NT2/D1 (cell line): ENCODE measurements at regions not wholly inside any gene's neighbourhood (a gene's known extent, or its start where the extent isn't known, plus 50 kb on each side); places are given as distances from the start of the nearest gene placed in this dataset.

Source experiments
- DNase-seq: peaks from one replicate; pipeline ENCODE4 v3.0.0-alpha.2; 2011; ENCODE audit warnings: low read depth, low spot score
- H3K27me3 ChIP-seq: 2 replicates; pipeline ENCODE4 v1.6.0; 2011; ENCODE audit warnings: mild to moderate bottlenecking; ENCODE audit not compliant: insufficient read length, insufficient read depth
- H3K36me3 ChIP-seq: 2 replicates; pipeline ENCODE4 v1.6.1; 2011; ENCODE audit warnings: mild to moderate bottlenecking, low read length, mixed read lengths; ENCODE audit not compliant: insufficient read depth, insufficient read length
- H3K4me1 ChIP-seq: 2 replicates; pipeline ENCODE4 v1.5.1; 2011; ENCODE audit not compliant: insufficient read depth, insufficient read length
- H3K4me3 ChIP-seq: 2 replicates; pipeline ENCODE4 v1.5.1; 2011; ENCODE audit warnings: low read depth; ENCODE audit not compliant: insufficient read length
- H3K9ac ChIP-seq: 2 replicates; pipeline ENCODE4 v1.6.0; 2011; ENCODE audit warnings: low read depth; ENCODE audit not compliant: insufficient read length
- H3K9me3 ChIP-seq: 2 replicates; pipeline ENCODE4 v1.5.1; 2011; ENCODE audit warnings: mild to moderate bottlenecking, low read length; ENCODE audit not compliant: insufficient read depth
- SUZ12 ChIP-seq: IDR thresholded peaks from 2 replicates; pipeline ENCODE4 v1.6.1; 2011; ENCODE audit not compliant: insufficient read length, insufficient read depth; ENCODE audit errors: extremely low read depth
- YY1 ChIP-seq: IDR thresholded peaks from 2 replicates; pipeline ENCODE4 v1.6.1; 2011; ENCODE audit not compliant: insufficient read length, insufficient read depth
- ZNF274 ChIP-seq: IDR thresholded peaks from 2 replicates; pipeline ENCODE4 v1.6.1; 2011; ENCODE audit warnings: mild to moderate bottlenecking, low read depth, low read length

- no peaks in the 10 kb centered on the region for H3K27me3 ChIP-seq
- no peaks in the 10 kb centered on the region for H3K36me3 ChIP-seq
- DNase-seq, result no peak
- H3K4me3 ChIP-seq, result no peak overlapping the region
- no peak overlapping the region for H3K9ac ChIP-seq
- TF ChIP-seq SUZ12 (no peak), YY1 (no peak), ZNF274 (no peak)
- no peaks in the 10 kb centered on the region for H3K4me1 ChIP-seq
- H3K9me3 ChIP-seq, result peaks cover 17% of the 10 kb centered on the region
Measured at GRCh38 chr12:61384511-61384910, 875.7 kb upstream of the USP15 start.

- Histone ChIP-seq H3K36me3 (no peaks in the 10 kb centered on the region), H3K9me3 (peaks cover 20% of the 10 kb centered on the region), H3K27me3 (no peaks in the 10 kb centered on the region), H3K9ac (no peak overlapping the region), H3K4me3 (no peak overlapping the region), H3K4me1 (no peaks in the 10 kb centered on the region)
- TF ChIP-seq ZNF274, result no peak
- no peak for TF ChIP-seq YY1
- no peak for TF ChIP-seq SUZ12
- DNase-seq, result no peak
Measured at GRCh38 chr12:61385771-61386170, 874.4 kb upstream of the USP15 start.

- Histone ChIP-seq H3K36me3 (no peaks in the 10 kb centered on the region), H3K4me1 (no peaks in the 10 kb centered on the region), H3K9me3 (no peaks in the 10 kb centered on the region), H3K4me3 (no peak overlapping the region), H3K9ac (no peak overlapping the region), H3K27me3 (no peaks in the 10 kb centered on the region)
- TF ChIP-seq YY1 (no peak), ZNF274 (no peak), SUZ12 (no peak)
- no peak for DNase-seq
Measured at GRCh38 chr12:61397668-61398067, 862.5 kb upstream of the USP15 start.

GRCh38 chr12:61412201-61412600 lies 848.0 kb upstream of the USP15 start:
- DNase-seq, result no peak
- no peaks in the 10 kb centered on the region for H3K27me3 ChIP-seq
- no peaks in the 10 kb centered on the region for H3K9me3 ChIP-seq
- no peak for TF ChIP-seq YY1
- TF ChIP-seq ZNF274, result no peak
- no peak for TF ChIP-seq SUZ12
- H3K4me1 ChIP-seq, result no peaks in the 10 kb centered on the region
- no peak overlapping the region for H3K9ac ChIP-seq
- no peak overlapping the region for H3K4me3 ChIP-seq
- H3K36me3 ChIP-seq, result no peaks in the 10 kb centered on the region

- Histone ChIP-seq H3K4me3 (no peak overlapping the region), H3K27me3 (no peaks in the 10 kb centered on the region), H3K9ac (no peak overlapping the region), H3K4me1 (no peaks in the 10 kb centered on the region), H3K36me3 (no peaks in the 10 kb centered on the region), H3K9me3 (no peaks in the 10 kb centered on the region)
- no peak for DNase-seq
- TF ChIP-seq YY1 (no peak), SUZ12 (no peak), ZNF274 (no peak)
Measured at GRCh38 chr12:61414470-61414869, 845.7 kb upstream of the USP15 start.

- no peaks in the 10 kb centered on the region for H3K4me1 ChIP-seq
- H3K36me3 ChIP-seq, result no peaks in the 10 kb centered on the region
- no peaks in the 10 kb centered on the region for H3K27me3 ChIP-seq
- H3K4me3 ChIP-seq, result no peak overlapping the region
- no peak for TF ChIP-seq ZNF274
- H3K9me3 ChIP-seq, result no peaks in the 10 kb centered on the region
- DNase-seq, result no peak
- no peak overlapping the region for H3K9ac ChIP-seq
Measured at GRCh38 chr12:61422786-61423185, 837.4 kb upstream of the USP15 start.

- no peak for DNase-seq
- H3K36me3 ChIP-seq, result no peaks in the 10 kb centered on the region
- no peak overlapping the region for H3K4me3 ChIP-seq
- H3K27me3 ChIP-seq, result no peaks in the 10 kb centered on the region
- TF ChIP-seq YY1 (no peak), SUZ12 (no peak), ZNF274 (no peak)
- no peaks in the 10 kb centered on the region for H3K4me1 ChIP-seq
- H3K9me3 ChIP-seq, result no peaks in the 10 kb centered on the region
- no peak overlapping the region for H3K9ac ChIP-seq
Measured at GRCh38 chr12:61452076-61452475, 808.1 kb upstream of the USP15 start.

- Histone ChIP-seq H3K9ac (no peak overlapping the region), H3K4me3 (no peak overlapping the region), H3K9me3 (no peaks in the 10 kb centered on the region), H3K27me3 (no peaks in the 10 kb centered on the region), H3K4me1 (no peaks in the 10 kb centered on the region), H3K36me3 (no peaks in the 10 kb centered on the region)
- TF ChIP-seq YY1 (no peak), SUZ12 (no peak), ZNF274 (no peak)
- no peak for DNase-seq
Measured at GRCh38 chr12:61487728-61488127, 772.5 kb upstream of the USP15 start.
